Suprapubic skin (tissue), 4 donors: ENCODE measurements at regions not wholly inside any gene's neighbourhood (a gene's known extent, or its start where the extent isn't known, plus 50 kb on each side); places are given as distances from the start of the nearest gene placed in this dataset.

Experiments
- EP300 ChIP-seq: sonication (generic); formaldehyde crosslinking; IDR thresholded peaks from one replicate; pipeline ENCODE4 v1.6.1; 2017; ENCODE audit warnings: antibody characterized with exemption
- POLR2A ChIP-seq, 2 donors: fragments of 450-650 bp; IDR thresholded peaks; one replicate each; pipeline ENCODE4 v1.6.1; 2017; ENCODE audit warnings: antibody characterized with exemption in 2 of 2, mild to moderate bottlenecking in 2 of 2, moderate library complexity in 2 of 2
- POLR2AphosphoS5 ChIP-seq, 3 donors: sonication (generic); formaldehyde crosslinking; IDR thresholded peaks; one replicate each; pipeline ENCODE4 v1.6.1; 2017; ENCODE audit warnings: antibody characterized with exemption in 3 of 3
- TF ChIP-seq, protein P1 (sequence below), 2 donors: fragments of 200-600 bp in 1 of 2; fragments of 450-650 bp in 1 of 2; sonication (generic) in 1 of 2; IDR thresholded peaks; one replicate each; pipeline ENCODE4 v1.5.1; 2016 to 2019; ENCODE audit warnings: antibody characterized with exemption in 2 of 2, mild to moderate bottlenecking in 1 of 2, moderate library complexity in 1 of 2

DNA sequence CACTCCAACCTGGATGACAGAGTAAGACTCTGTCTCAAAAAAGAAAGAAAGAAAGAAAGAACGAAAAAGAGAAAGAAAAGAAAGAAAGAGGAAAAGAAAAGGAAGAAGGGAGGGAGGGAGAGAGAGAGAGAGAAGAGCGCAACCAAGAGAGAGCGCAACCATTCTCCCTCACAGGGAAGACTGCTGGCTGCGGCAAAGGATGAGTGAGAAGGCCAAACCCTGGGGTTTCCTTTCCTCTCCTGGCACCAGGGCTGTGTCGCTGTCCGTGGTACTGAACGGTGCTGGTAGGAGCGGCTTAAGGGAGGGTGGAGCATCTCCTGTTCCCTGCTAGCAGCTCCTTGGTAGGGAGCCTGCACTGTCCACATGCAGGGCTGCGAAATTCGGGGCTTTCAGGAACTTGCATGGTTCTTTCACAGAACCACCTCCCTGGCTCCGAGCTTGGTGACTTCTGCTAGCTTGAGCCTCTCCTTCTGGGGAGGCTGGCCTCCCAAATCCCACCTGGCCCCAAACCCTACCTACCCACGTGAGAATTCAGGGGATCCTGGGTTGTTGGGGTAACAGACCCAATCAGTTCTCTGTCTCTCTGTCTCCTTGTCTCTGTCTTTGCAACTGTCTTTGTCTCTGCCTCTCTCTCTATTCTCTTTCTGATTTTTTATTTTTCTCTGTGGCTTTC, 51.1 kb upstream of the ZNRF4 start:
- TF ChIP-seq POLR2AphosphoS5 (IDR thresholded peaks at IDR 0.05): no peak
- TF ChIP-seq, protein P1, sequence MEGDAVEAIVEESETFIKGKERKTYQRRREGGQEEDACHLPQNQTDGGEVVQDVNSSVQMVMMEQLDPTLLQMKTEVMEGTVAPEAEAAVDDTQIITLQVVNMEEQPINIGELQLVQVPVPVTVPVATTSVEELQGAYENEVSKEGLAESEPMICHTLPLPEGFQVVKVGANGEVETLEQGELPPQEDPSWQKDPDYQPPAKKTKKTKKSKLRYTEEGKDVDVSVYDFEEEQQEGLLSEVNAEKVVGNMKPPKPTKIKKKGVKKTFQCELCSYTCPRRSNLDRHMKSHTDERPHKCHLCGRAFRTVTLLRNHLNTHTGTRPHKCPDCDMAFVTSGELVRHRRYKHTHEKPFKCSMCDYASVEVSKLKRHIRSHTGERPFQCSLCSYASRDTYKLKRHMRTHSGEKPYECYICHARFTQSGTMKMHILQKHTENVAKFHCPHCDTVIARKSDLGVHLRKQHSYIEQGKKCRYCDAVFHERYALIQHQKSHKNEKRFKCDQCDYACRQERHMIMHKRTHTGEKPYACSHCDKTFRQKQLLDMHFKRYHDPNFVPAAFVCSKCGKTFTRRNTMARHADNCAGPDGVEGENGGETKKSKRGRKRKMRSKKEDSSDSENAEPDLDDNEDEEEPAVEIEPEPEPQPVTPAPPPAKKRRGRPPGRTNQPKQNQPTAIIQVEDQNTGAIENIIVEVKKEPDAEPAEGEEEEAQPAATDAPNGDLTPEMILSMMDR (IDR thresholded peaks at IDR 0.05): no peak
- no peak for TF ChIP-seq EP300
- TF ChIP-seq POLR2A (IDR thresholded peaks at IDR 0.05): no peak
